ENCODE measurements at regions not wholly inside any gene's neighbourhood (a gene's known extent, or its start where the extent isn't known, plus 50 kb on each side); places are given as distances from the start of the nearest gene placed in this dataset.
"Not testable (repeated sequence)": the region's sequence is repeated elsewhere in the genome, so short reads cannot be mapped to it uniquely, and the experiment has no call there.

GRCh38 chr6:113248532-113248931 lies 608.6 kb upstream of the MARCKS start:
- H3K4me3 ChIP-seq (replicated peaks; ENCODE audit: low read depth, low read length) = no peak overlapping the region
- no peak for DNase-seq (ENCODE audit: low read depth)
- no peak for TF ChIP-seq CTCF (IDR thresholded peaks at IDR 0.05; ENCODE audit: low read length, missing control alignments)

GRCh38 chr6:113254194-113254593 lies 603.0 kb upstream of the MARCKS start:
- H3K4me3 ChIP-seq (replicated peaks; ENCODE audit: low read depth, low read length); DNase-seq (ENCODE audit: low read depth): not testable (repeated sequence)

- no peak overlapping the region for H3K4me3 ChIP-seq (replicated peaks; ENCODE audit: low read depth, low read length)
- DNase-seq (ENCODE audit: low read depth) = no peak
- TF ChIP-seq CTCF (IDR thresholded peaks at IDR 0.05; ENCODE audit: low read length, missing control alignments) = no peak
These were observed 598.4 kb upstream of the MARCKS start for GRCh38 chr6:113258771-113259170.

DNA sequence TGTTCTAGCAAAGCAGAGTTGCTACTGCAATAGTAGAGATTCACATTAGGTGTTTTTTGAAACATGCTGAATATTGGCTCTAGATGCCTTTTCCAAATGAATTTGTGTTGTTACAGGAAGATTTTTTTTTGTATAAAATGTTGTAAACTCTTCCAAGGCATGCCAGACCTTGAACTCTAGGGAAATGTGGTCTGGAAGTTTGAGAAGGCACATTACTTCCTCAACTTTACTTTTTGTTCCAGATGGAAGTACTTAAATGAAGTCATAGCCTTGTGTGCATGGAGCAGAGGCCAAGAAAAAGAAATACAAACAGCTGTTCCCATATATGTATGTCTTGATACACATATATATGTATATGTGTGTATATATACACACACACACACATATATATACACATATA lies 585.7 kb upstream of the MARCKS start:
- H3K4me3 ChIP-seq (replicated peaks; ENCODE audit: low read depth, low read length) = no peak overlapping the region
- no peak for TF ChIP-seq CTCF (IDR thresholded peaks at IDR 0.05; ENCODE audit: low read length, missing control alignments)
- no peak for DNase-seq (ENCODE audit: low read depth)

- H3K4me3 ChIP-seq (replicated peaks; ENCODE audit: low read depth, low read length) = no peak overlapping the region
- peak; percentile 39 for DNase-seq (ENCODE audit: low read depth)
- TF ChIP-seq CTCF (IDR thresholded peaks at IDR 0.05; ENCODE audit: low read length, missing control alignments) = no peak
These were observed 580.5 kb upstream of the MARCKS start for GRCh38 chr6:113276601-113277000.

- TF ChIP-seq CTCF (IDR thresholded peaks at IDR 0.05; ENCODE audit: low read length, missing control alignments) = no peak
- no peak for DNase-seq (ENCODE audit: low read depth)
- H3K4me3 ChIP-seq (replicated peaks; ENCODE audit: low read depth, low read length) = no peak overlapping the region
These were observed 580.0 kb upstream of the MARCKS start for GRCh38 chr6:113277111-113277510.

GRCh38 chr6:113281014-113281413 lies 576.1 kb upstream of the MARCKS start:
- TF ChIP-seq CTCF (IDR thresholded peaks at IDR 0.05; ENCODE audit: low read length, missing control alignments) = no peak
- DNase-seq (ENCODE audit: low read depth) = no peak
- no peak overlapping the region for H3K4me3 ChIP-seq (replicated peaks; ENCODE audit: low read depth, low read length)

DNA sequence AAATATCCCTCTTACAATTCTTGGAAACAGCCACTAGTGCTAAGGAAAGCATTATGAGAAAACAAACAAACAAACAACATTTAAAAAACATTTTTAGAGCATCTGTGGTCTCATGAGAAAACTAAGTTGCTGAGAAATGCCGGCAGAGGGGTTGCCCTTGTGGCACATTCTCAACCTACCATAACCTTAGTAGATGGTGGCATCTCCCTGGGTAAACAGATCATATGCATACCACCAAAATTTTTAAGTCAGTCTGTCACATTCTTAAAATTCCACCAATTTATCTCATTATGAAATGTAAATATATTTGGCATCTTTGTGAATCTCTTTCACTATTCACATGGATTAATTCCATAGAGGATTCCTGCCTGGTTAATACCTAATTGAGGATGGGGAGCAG lies 575.7 kb upstream of the MARCKS start:
- TF ChIP-seq CTCF (IDR thresholded peaks at IDR 0.05; ENCODE audit: low read length, missing control alignments) = no peak
- H3K4me3 ChIP-seq (replicated peaks; ENCODE audit: low read depth, low read length) = no peak overlapping the region
- DNase-seq (ENCODE audit: low read depth) = no peak
